GM12872 (cell line): ENCODE measurements at regions not wholly inside any gene's neighbourhood (a gene's known extent, or its start where the extent isn't known, plus 50 kb on each side); places are given as distances from the start of the nearest gene placed in this dataset.

Experiments used
- CTCF ChIP-seq: IDR thresholded peaks from 3 replicates; pipeline ENCODE4 v1.5.1; 2011; ENCODE audit warnings: low read depth, mild to moderate bottlenecking, low read length, moderate library complexity; ENCODE audit not compliant: insufficient read depth

GRCh38 chr7:130875901-130876300 lies 141.9 kb upstream of the KLF14 start:
- TF ChIP-seq CTCF: no peak

- TF ChIP-seq CTCF: no peak
Measured at GRCh38 chr7:130877236-130877990, 143.4 kb upstream of the KLF14 start.

GRCh38 chr7:130877991-130878305 lies 143.9 kb upstream of the KLF14 start:
- no peak for TF ChIP-seq CTCF

- TF ChIP-seq CTCF: no peak
Measured at GRCh38 chr7:130878785-130879184, 144.8 kb upstream of the KLF14 start.

- TF ChIP-seq CTCF: no peak
Measured at GRCh38 chr7:130879191-130879590, 145.2 kb upstream of the KLF14 start.

GRCh38 chr7:130880668-130881067 lies 146.7 kb upstream of the KLF14 start:
- TF ChIP-seq CTCF: no peak

- TF ChIP-seq CTCF: no peak
Measured at GRCh38 chr7:130881091-130881798, 147.2 kb upstream of the KLF14 start.
